ENCODE measurements at regions not wholly inside any gene's neighbourhood (a gene's known extent, or its start where the extent isn't known, plus 50 kb on each side); places are given as distances from the start of the nearest gene placed in this dataset.

- TF ChIP-seq CTCF (conservative IDR thresholded peaks at IDR 0.05 in 1 of 2, IDR thresholded peaks at IDR 0.05 in 1 of 2; ENCODE audit: low read depth in 1 of 2, low read length in 2 of 2) (no peak), EZH2 (IDR thresholded peaks at IDR 0.05; ENCODE audit: low read length, missing control alignments) (no peak)
Measured at GRCh38 chr5:158397278-158397677, 538.3 kb upstream of the CLINT1 start.
